ENCODE measurements at regions not wholly inside any gene's neighbourhood (a gene's known extent, or its start where the extent isn't known, plus 50 kb on each side); places are given as distances from the start of the nearest gene placed in this dataset.

DNA sequence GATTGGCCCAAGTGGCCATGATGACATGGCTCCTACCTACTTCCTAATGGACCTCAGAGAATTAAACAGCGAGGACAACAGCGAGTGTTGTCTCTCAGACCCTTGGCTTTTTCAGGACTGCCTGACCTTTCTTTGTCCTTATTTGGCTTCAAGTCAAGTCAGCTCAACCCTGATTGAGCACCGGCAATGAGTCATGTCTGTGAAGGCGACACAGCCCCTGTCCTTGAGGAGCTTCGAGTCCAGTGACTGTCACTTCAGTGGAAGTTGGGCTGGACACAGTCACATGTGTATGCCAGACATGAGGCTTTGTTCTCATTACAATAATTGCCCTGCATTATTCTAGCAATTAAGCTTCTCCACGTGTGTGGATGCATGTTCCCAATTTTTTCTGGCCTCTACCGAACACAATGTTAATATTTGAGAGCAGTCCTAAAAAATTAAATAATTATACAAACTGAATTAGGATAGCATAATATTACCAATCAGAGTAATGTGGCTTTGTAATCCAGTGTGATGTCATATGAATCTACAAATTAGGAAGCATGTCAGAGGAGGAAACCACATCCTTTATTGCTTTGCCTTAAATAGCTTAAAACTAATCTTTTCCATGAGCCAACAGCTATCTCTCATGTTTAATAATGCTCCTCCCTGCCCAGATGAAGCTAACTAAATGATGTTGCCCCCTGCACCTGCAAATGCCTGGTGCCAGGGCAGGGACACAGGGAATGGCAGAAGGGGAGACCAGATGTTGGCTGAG, 178.6 kb downstream of the CDH26 start:
- CTCF ChIA-PET (ENCODE audit: partially characterized antibody) = interaction anchor here (0.7 kb wide), 1 partner anchor 185 kb away, joined by 3 read pairs; no protein-coding TSS in a partner anchor
- 71% methylated on average over 7 of the region's 7 CpGs; no CpG with 5 or more reads in 1 of the 2 experiments for WGBS, 2 experiments (ENCODE audit: extremely low coverage in 1 of 2, insufficient coverage in 1 of 2, insufficient read length in 1 of 2, insufficient replicate concordance in 2 of 2, low coverage in 1 of 2, low lambda C conversion rate in 2 of 2, missing lambda C conversion rate in 1 of 2)

More for the DNA sequence above, 178.6 kb downstream of the CDH26 start:
- no peak overlapping the region for H3K4ac ChIP-seq (replicated peaks; ENCODE audit: insufficient read length, low read depth, low read length)
- H3K4me3 ChIP-seq (ENCODE audit: extremely low read depth in 1 of 4, insufficient read depth in 2 of 4, low read depth in 3 of 4, low read length in 4 of 4) = no peak overlapping the region
- no peak overlapping the region for H3K27ac ChIP-seq (ENCODE audit: low read depth, low read length)
- no peak overlapping the region for H3K18ac ChIP-seq (ENCODE audit: extremely low read depth, low read length)
- no peak for DNase-seq (ENCODE audit: low read depth in 1 of 2, low spot score in 2 of 2)
- no peaks in the 10 kb centered on the region for H4K20me1 ChIP-seq (replicated peaks in 1 of 2; ENCODE audit: control insufficient read depth in 1 of 2, insufficient read depth in 2 of 2, low read length in 2 of 2)
- H3K4me2 ChIP-seq (ENCODE audit: insufficient read depth in 1 of 2, low read depth in 2 of 2, low read length in 2 of 2) = no peak overlapping the region
- POLR2A ChIA-PET (ENCODE audit: partially characterized antibody) = no interaction called here
- H3K79me2 ChIP-seq (ENCODE audit: control insufficient read depth in 1 of 2, insufficient read depth in 2 of 2, low read length in 2 of 2) = no peaks in the 10 kb centered on the region
- no peak overlapping the region for H2BK5ac ChIP-seq (ENCODE audit: low read depth, low read length)
- H2BK15ac ChIP-seq (ENCODE audit: low read length) = no peak overlapping the region
- no peak overlapping the region for H2AK5ac ChIP-seq (ENCODE audit: low read depth, low read length)
- no peak overlapping the region for H2BK20ac ChIP-seq (ENCODE audit: low read length)
- no peak overlapping the region for H3K9ac ChIP-seq (replicated peaks in 1 of 4; ENCODE audit: extremely low read depth in 1 of 4, low read depth in 3 of 4, low read length in 3 of 4)
- no peaks in the 10 kb centered on the region for H3K9me3 ChIP-seq (ENCODE audit: insufficient read depth in 2 of 2, low read depth in 1 of 2, low read length in 1 of 2)
- H3K79me1 ChIP-seq (ENCODE audit: low read depth, low read length) = no peaks in the 10 kb centered on the region
- no peaks in the 10 kb centered on the region for H3K36me3 ChIP-seq (ENCODE audit: control insufficient read depth in 2 of 4, insufficient read depth in 4 of 4, low read length in 3 of 4)
- H2BK120ac ChIP-seq (replicated peaks; ENCODE audit: low read depth, low read length) = no peak overlapping the region
- no peaks in the 10 kb centered on the region for H3K23me2 ChIP-seq (ENCODE audit: low read depth, low read length)
- no peak overlapping the region for H2BK12ac ChIP-seq (ENCODE audit: low read depth, low read length)
- no peak overlapping the region for H4K8ac ChIP-seq (ENCODE audit: extremely low read depth, insufficient read depth, low read length)
- no peak for TF ChIP-seq SRF (IDR thresholded peaks at IDR 0.05; ENCODE audit: low read depth, low read length)
- TF ChIP-seq CBX8 (IDR thresholded peaks at IDR 0.05; ENCODE audit: borderline replicate concordance, low read depth, low read length) = no peak
- TF ChIP-seq SP2 (IDR thresholded peaks at IDR 0.05; ENCODE audit: low read length) = no peak
- TF ChIP-seq JUN (IDR thresholded peaks at IDR 0.05; ENCODE audit: low read depth, low read length) = no peak
- TF ChIP-seq TAF7 (optimal IDR thresholded peaks at IDR 0.05; ENCODE audit: borderline replicate concordance, low read depth, low read length) = no peak
- no peak for TF ChIP-seq TEAD4 (IDR thresholded peaks at IDR 0.05; ENCODE audit: low read depth, low read length)
- TF ChIP-seq ASH2L (IDR thresholded peaks at IDR 0.05; ENCODE audit: low read length) = no peak
- no peak overlapping the region for H4K91ac ChIP-seq (replicated peaks; ENCODE audit: insufficient read length, low read length)
- FAIRE-seq = no peak
- no peak overlapping the region for H4K5ac ChIP-seq (ENCODE audit: insufficient read length, low read depth, low read length)
- H3K23ac ChIP-seq (ENCODE audit: insufficient read length) = no peak overlapping the region
- H3K27me3 ChIP-seq (replicated peaks in 1 of 4; ENCODE audit: control insufficient read depth in 3 of 4, extremely low read depth in 1 of 4, insufficient read depth in 3 of 4, low read length in 3 of 4) = no peaks in the 10 kb centered on the region
- no peak overlapping the region for H3K14ac ChIP-seq (ENCODE audit: insufficient read length)
- H2AFZ ChIP-seq (ENCODE audit: low read length) = no peak overlapping the region
- no peak overlapping the region for H3K56ac ChIP-seq (replicated peaks; ENCODE audit: insufficient read length, low read depth, low read length)
- no peaks in the 10 kb centered on the region for H3K4me1 ChIP-seq (replicated peaks in 1 of 4; ENCODE audit: control insufficient read depth in 3 of 4, insufficient read depth in 4 of 4, low read length in 3 of 4)

Data from H1 (cell line).